Osteocyte (in vitro differentiated cells): ENCODE measurements at regions not wholly inside any gene's neighbourhood (a gene's known extent, or its start where the extent isn't known, plus 50 kb on each side); places are given as distances from the start of the nearest gene placed in this dataset.

Source experiments
- DNase-seq: peaks from one replicate; pipeline ENCODE4 v3.0.0; 2021; ENCODE audit warnings: mixed read lengths; ENCODE audit not compliant: unreplicated experiment; ENCODE audit errors: extremely low spot score
- H3K27ac Mint-ChIP-seq: one replicate; pipeline ENCODE4 v1.8.0; 2021; ENCODE audit warnings: mild to moderate bottlenecking, mixed read lengths; ENCODE audit not compliant: unreplicated experiment
- H3K27me3 Mint-ChIP-seq: one replicate; pipeline ENCODE4 v1.8.0; 2021; ENCODE audit warnings: mixed read lengths; ENCODE audit not compliant: unreplicated experiment
- H3K36me3 Mint-ChIP-seq: one replicate; pipeline ENCODE4 v1.8.0; 2021; ENCODE audit warnings: mixed read lengths; ENCODE audit not compliant: unreplicated experiment
- H3K4me1 Mint-ChIP-seq: one replicate; pipeline ENCODE4 v1.8.0; 2021; ENCODE audit warnings: mixed read lengths; ENCODE audit not compliant: unreplicated experiment
- H3K4me3 Mint-ChIP-seq: one replicate; pipeline ENCODE4 v1.8.0; 2021; ENCODE audit warnings: mild to moderate bottlenecking, moderate library complexity, mixed read lengths; ENCODE audit not compliant: unreplicated experiment
- H3K9me3 Mint-ChIP-seq: one replicate; pipeline ENCODE4 v1.8.0; 2021; ENCODE audit warnings: mixed read lengths; ENCODE audit not compliant: unreplicated experiment
- CTCF ChIP-seq: fragments of 200-600 bp; sonication (generic); IDR thresholded peaks from 2 replicates; pipeline ENCODE4 v1.5.0; 2021; ENCODE audit warnings: antibody characterized with exemption, mild to moderate bottlenecking, moderate library complexity

GRCh38 chr10:130233426-130233825, 97.2 kb downstream of the GLRX3 start:
- Mint-ChIP-seq H3K4me1 (no peaks in the 10 kb centered on the region), H3K36me3 (no peaks in the 10 kb centered on the region), H3K4me3 (no peak overlapping the region), H3K9me3 (peaks cover 24% of the 10 kb centered on the region), H3K27me3 (no peaks in the 10 kb centered on the region), H3K27ac (no peak overlapping the region)
- TF ChIP-seq CTCF, result no peak
- DNase-seq, result peak; percentile 74

- peak; percentile 79 for DNase-seq
- no peak for TF ChIP-seq CTCF
- no peaks in the 10 kb centered on the region for H3K36me3 Mint-ChIP-seq
- H3K4me3 Mint-ChIP-seq, result no peak overlapping the region
- H3K27ac Mint-ChIP-seq, result no peak overlapping the region
- peaks cover 24% of the 10 kb centered on the region for H3K9me3 Mint-ChIP-seq
- no peaks in the 10 kb centered on the region for H3K4me1 Mint-ChIP-seq
- H3K27me3 Mint-ChIP-seq, result no peaks in the 10 kb centered on the region
Measured at GRCh38 chr10:130234171-130234965, 98.2 kb downstream of the GLRX3 start.

- no peaks in the 10 kb centered on the region for H3K4me1 Mint-ChIP-seq
- no peaks in the 10 kb centered on the region for H3K36me3 Mint-ChIP-seq
- peak; percentile 65 for DNase-seq
- no peaks in the 10 kb centered on the region for H3K27me3 Mint-ChIP-seq
- peaks cover 32% of the 10 kb centered on the region for H3K9me3 Mint-ChIP-seq
- TF ChIP-seq CTCF, result no peak
- no peak overlapping the region for H3K4me3 Mint-ChIP-seq
- no peak overlapping the region for H3K27ac Mint-ChIP-seq
Measured at GRCh38 chr10:130236711-130237110, 100.5 kb downstream of the GLRX3 start.

- no peak overlapping the region for H3K4me3 Mint-ChIP-seq
- DNase-seq, result no peak
- H3K27me3 Mint-ChIP-seq, result no peaks in the 10 kb centered on the region
- no peaks in the 10 kb centered on the region for H3K4me1 Mint-ChIP-seq
- no peak for TF ChIP-seq CTCF
- no peak overlapping the region for H3K27ac Mint-ChIP-seq
- no peaks in the 10 kb centered on the region for H3K36me3 Mint-ChIP-seq
- H3K9me3 Mint-ChIP-seq, result peaks cover 43% of the 10 kb centered on the region
Measured at GRCh38 chr10:130240409-130240808, 104.2 kb downstream of the GLRX3 start.

GRCh38 chr10:130242513-130242912, 106.3 kb downstream of the GLRX3 start:
- no peak for TF ChIP-seq CTCF
- Mint-ChIP-seq H3K4me3 (no peak overlapping the region), H3K27me3 (no peaks in the 10 kb centered on the region), H3K4me1 (no peaks in the 10 kb centered on the region), H3K9me3 (peaks cover 51% of the 10 kb centered on the region), H3K36me3 (no peaks in the 10 kb centered on the region), H3K27ac (no peak overlapping the region)
- DNase-seq, result peak; percentile 36
